Dedifferentiated amniotic fluid mesenchymal stem cell (primary cell): ENCODE measurements at regions not wholly inside any gene's neighbourhood (a gene's known extent, or its start where the extent isn't known, plus 50 kb on each side); places are given as distances from the start of the nearest gene placed in this dataset.
"Not testable (repeated sequence)": the region's sequence is repeated elsewhere in the genome, so short reads cannot be mapped to it uniquely, and the experiment has no call there.

Experiments used
- DNase-seq: peaks from one replicate; pipeline ENCODE4 v3.0.0-alpha.2; 2016; ENCODE audit errors: extremely low spot score

GRCh38 chr1:206408371-206409288 is 61.6 kb upstream of the IKBKE start:
- DNase-seq: not testable (repeated sequence)

- no peak for DNase-seq
Measured at GRCh38 chr1:206411321-206411720, 59.0 kb upstream of the IKBKE start.

GRCh38 chr1:206415942-206416341 is 54.3 kb upstream of the IKBKE start:
- no peak for DNase-seq

DNA sequence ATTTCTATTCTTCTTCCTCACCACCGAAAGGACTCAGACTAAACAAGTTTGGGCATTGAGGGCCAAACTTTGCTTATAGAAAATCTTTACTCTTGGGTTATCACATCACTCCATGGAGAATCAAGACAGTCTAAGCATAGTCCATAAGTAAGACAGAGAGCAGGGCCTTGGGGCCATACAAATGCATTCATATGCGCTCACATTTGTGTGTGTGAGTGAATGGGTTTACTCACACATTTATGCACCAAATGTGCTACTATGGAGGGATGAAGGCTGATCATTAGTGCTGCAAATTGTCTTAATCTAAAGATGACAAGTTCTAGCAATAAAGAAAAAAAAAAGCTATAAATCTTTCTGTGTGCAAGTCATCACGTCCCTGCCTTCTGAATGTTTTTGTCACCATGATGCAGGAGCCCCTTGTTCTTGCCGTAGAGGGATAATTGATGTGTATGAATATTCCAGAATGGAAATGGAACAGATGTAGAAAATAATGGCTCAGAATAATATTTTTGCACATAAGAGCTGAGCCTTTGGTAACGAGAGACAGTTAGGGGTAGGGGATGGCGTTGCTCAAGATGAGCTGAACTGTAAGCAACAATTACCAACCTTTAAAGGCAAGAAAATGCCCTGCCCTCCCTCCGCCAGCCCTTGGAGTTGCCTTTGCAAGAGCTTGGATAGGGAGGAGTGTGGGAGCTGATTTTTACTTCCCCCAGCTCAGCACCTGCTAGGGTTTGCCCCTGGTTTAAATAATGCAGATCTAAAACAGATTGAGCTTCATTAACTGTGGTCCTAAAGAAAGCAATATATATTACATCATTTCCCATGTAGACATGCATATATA is 52.3 kb upstream of the IKBKE start:
- no peak for DNase-seq

GRCh38 chr1:206419250-206419649 is 51.0 kb upstream of the IKBKE start:
- no peak for DNase-seq

GRCh38 chr1:206419783-206420182 is 50.5 kb upstream of the IKBKE start:
- peak; percentile 35 for DNase-seq

- no peak for DNase-seq
Measured at GRCh38 chr1:206420471-206420870, 49.8 kb upstream of the IKBKE start.
